Lower leg skin (tissue), 3 donors: ENCODE measurements at regions not wholly inside any gene's neighbourhood (a gene's known extent, or its start where the extent isn't known, plus 50 kb on each side); places are given as distances from the start of the nearest gene placed in this dataset.

Source experiments
- CTCF ChIP-seq, 3 donors: fragments of 450-650 bp; IDR thresholded peaks; one replicate each; pipeline ENCODE4 v1.5.1; 2016; ENCODE audit warnings: antibody characterized with exemption in 3 of 3, mild to moderate bottlenecking in 3 of 3, moderate library complexity in 2 of 3
- POLR2A ChIP-seq, 2 donors: fragments of 450-650 bp; IDR thresholded peaks; one replicate each; pipeline ENCODE4 v1.6.1; 2016 to 2017; ENCODE audit warnings: antibody characterized with exemption in 2 of 2, mild to moderate bottlenecking in 1 of 2, moderate library complexity in 1 of 2

GRCh38 chr1:243984788-243985187 lies 66.3 kb upstream of the ZBTB18 start:
- TF ChIP-seq CTCF (IDR thresholded peaks at IDR 0.05) (no peak), POLR2A (IDR thresholded peaks at IDR 0.05) (no peak)
